Neural progenitor cell (in vitro differentiated cells): ENCODE measurements at regions not wholly inside any gene's neighbourhood (a gene's known extent, or its start where the extent isn't known, plus 50 kb on each side); places are given as distances from the start of the nearest gene placed in this dataset.

ENCODE experiments used
- DNase-seq: peaks from one replicate; pipeline ENCODE4 v3.0.0-alpha.2; 2016; ENCODE audit warnings: low spot score
- H2AFZ ChIP-seq: fragments of 200-600 bp; sonication (generic); replicated peaks from 2 replicates; pipeline ENCODE4 v1.6.1; 2016; ENCODE audit warnings: antibody characterized with exemption
- H3F3A ChIP-seq: fragments of 200-600 bp; sonication (generic); 2 replicates; pipeline ENCODE4 v1.6.1; 2016; ENCODE audit warnings: antibody characterized with exemption, low read depth
- H3K27ac ChIP-seq: fragments of 200-600 bp; sonication (generic); 2 replicates; pipeline ENCODE4 v1.5.1; 2016; ENCODE audit warnings: mild to moderate bottlenecking
- H3K27me3 ChIP-seq: fragments of 200-600 bp; sonication (generic); 2 replicates; pipeline ENCODE4 v1.6.1; 2016; ENCODE audit warnings: mild to moderate bottlenecking, moderate library complexity
- H3K36me3 ChIP-seq: fragments of 200-600 bp; sonication (generic); 2 replicates; pipeline ENCODE4 v1.5.1; 2016
- H3K4me1 ChIP-seq: fragments of 200-600 bp; sonication (generic); 2 replicates; pipeline ENCODE4 v1.6.1; 2016; ENCODE audit warnings: mixed run types
- H3K4me2 ChIP-seq: fragments of 200-600 bp; sonication (generic); 2 replicates; pipeline ENCODE4 v1.6.1; 2016
- H3K4me3 ChIP-seq: fragments of 200-600 bp; sonication (generic); 2 replicates; pipeline ENCODE4 v1.5.1; 2016
- H3K79me2 ChIP-seq: fragments of 200-600 bp; sonication (generic); 2 replicates; pipeline ENCODE4 v1.6.1; 2016; ENCODE audit warnings: low read depth
- H3K9ac ChIP-seq: fragments of 200-600 bp; sonication (generic); 2 replicates; pipeline ENCODE4 v1.6.1; 2016
- H3K9me3 ChIP-seq: fragments of 200-600 bp; sonication (generic); 2 replicates; pipeline ENCODE4 v1.5.1; 2016; ENCODE audit warnings: low read depth
- H4K20me1 ChIP-seq: fragments of 200-600 bp; sonication (generic); 2 replicates; pipeline ENCODE4 v1.6.1; 2016; ENCODE audit warnings: low read depth
- H3K27ac Mint-ChIP-seq: 3 replicates; pipeline ENCODE4 v1.8.0; 2021; ENCODE audit warnings: mixed read lengths
- H3K27me3 Mint-ChIP-seq: 2 replicates; pipeline ENCODE4 v1.8.0; 2022; ENCODE audit warnings: low read depth, mild to moderate bottlenecking, inconsistent platforms, moderate library complexity, mixed read lengths; ENCODE audit not compliant: insufficient read depth
- H3K36me3 Mint-ChIP-seq: 3 replicates; pipeline ENCODE4 v1.8.0; 2021; ENCODE audit warnings: mixed read lengths
- H3K4me1 Mint-ChIP-seq: 3 replicates; pipeline ENCODE4 v1.8.0; 2021; ENCODE audit warnings: mixed read lengths
- H3K4me3 Mint-ChIP-seq: 3 replicates; pipeline ENCODE4 v1.8.0; 2021; ENCODE audit warnings: mild to moderate bottlenecking, moderate library complexity, mixed read lengths
- H3K9me3 Mint-ChIP-seq: 3 replicates; pipeline ENCODE4 v1.8.0; 2020; ENCODE audit warnings: mixed read lengths
- EZH2 ChIP-seq: fragments of 200-600 bp; sonication (generic); IDR thresholded peaks from 2 replicates; pipeline ENCODE4 v1.6.1; 2017; ENCODE audit warnings: antibody characterized with exemption, mild to moderate bottlenecking, moderate library complexity
- EZH2phosphoT487 ChIP-seq: fragments of 200-600 bp; sonication (generic); IDR thresholded peaks from 2 replicates; pipeline ENCODE4 v1.6.1; 2017; ENCODE audit warnings: antibody characterized with exemption
- TF ChIP-seq, protein P1 (sequence below): fragments of 200-600 bp; sonication (generic); IDR thresholded peaks from 2 replicates; pipeline ENCODE4 v1.5.1; 2017; ENCODE audit warnings: antibody characterized with exemption, mild to moderate bottlenecking

- H3K27ac Mint-ChIP-seq: no peak overlapping the region
- no peak for TF ChIP-seq EZH2
- no peak for TF ChIP-seq EZH2phosphoT487
- TF ChIP-seq, protein P1, sequence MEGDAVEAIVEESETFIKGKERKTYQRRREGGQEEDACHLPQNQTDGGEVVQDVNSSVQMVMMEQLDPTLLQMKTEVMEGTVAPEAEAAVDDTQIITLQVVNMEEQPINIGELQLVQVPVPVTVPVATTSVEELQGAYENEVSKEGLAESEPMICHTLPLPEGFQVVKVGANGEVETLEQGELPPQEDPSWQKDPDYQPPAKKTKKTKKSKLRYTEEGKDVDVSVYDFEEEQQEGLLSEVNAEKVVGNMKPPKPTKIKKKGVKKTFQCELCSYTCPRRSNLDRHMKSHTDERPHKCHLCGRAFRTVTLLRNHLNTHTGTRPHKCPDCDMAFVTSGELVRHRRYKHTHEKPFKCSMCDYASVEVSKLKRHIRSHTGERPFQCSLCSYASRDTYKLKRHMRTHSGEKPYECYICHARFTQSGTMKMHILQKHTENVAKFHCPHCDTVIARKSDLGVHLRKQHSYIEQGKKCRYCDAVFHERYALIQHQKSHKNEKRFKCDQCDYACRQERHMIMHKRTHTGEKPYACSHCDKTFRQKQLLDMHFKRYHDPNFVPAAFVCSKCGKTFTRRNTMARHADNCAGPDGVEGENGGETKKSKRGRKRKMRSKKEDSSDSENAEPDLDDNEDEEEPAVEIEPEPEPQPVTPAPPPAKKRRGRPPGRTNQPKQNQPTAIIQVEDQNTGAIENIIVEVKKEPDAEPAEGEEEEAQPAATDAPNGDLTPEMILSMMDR: no peak
- H3K27me3 Mint-ChIP-seq: no peaks in the 10 kb centered on the region
Measured at GRCh38 chr13:73631411-73631810, 502.8 kb downstream of the KLF12 start.

DNA sequence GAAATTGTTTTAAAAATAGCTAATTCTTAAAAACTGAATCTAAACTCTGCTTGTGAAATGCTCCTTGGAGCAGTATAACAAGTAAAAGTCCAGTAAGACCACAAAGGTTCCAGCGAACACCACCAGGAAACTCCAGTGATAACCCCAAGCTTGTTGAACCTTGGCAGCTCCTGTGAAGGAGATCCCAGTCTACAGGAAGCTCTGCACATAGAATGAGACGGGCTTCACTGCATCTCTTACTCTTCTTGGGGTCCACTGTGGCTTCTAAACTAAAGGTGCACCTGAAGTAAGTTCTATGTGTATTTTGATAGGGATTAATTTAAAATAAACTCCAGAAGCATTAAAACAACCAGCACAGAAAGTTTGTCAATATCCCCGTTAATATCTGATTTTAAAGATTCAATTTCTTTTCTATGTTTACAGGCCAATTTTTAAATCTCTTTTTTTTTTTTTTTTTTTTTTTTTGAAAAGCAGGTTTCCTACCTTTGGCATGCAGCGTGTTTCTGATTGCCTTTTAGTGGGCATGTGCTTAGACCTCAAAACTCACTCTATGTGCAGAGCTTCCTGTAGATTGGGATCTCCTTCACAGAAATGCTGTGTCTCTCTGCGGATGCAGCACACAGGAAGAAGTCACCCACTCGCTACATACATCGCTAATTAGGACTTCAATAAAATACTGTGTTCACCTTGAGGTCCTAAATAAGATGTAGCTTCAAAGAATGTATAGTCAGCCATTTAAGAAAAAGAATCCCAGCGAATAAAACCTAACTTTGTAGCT, 508.5 kb downstream of the KLF12 start:
- Histone ChIP-seq H3K4me3 (no peak overlapping the region), H3K4me2 (no peak overlapping the region), H2AFZ (no peak overlapping the region), H3K4me1 (no peaks in the 10 kb centered on the region), H3F3A (no peaks in the 10 kb centered on the region), H3K9me3 (no peaks in the 10 kb centered on the region), H3K27ac (no peak overlapping the region), H3K27me3 (no peaks in the 10 kb centered on the region), H4K20me1 (no peaks in the 10 kb centered on the region), H3K36me3 (no peaks in the 10 kb centered on the region), H3K9ac (no peak overlapping the region), H3K79me2 (no peaks in the 10 kb centered on the region)
- DNase-seq: no peak
- Mint-ChIP-seq H3K4me3 (no peak overlapping the region), H3K27ac (no peak overlapping the region), H3K9me3 (peaks cover 2% of the 10 kb centered on the region), H3K4me1 (no peaks in the 10 kb centered on the region), H3K36me3 (no peaks in the 10 kb centered on the region), H3K27me3 (no peaks in the 10 kb centered on the region)
- TF ChIP-seq, protein P1: no peak
- TF ChIP-seq EZH2: no peak
- TF ChIP-seq EZH2phosphoT487: no peak

More at GRCh38 chr13:73631411-73631810, 502.8 kb downstream of the KLF12 start:
- Histone ChIP-seq H3K9me3 (no peaks in the 10 kb centered on the region), H3F3A (no peaks in the 10 kb centered on the region), H3K4me1 (no peaks in the 10 kb centered on the region), H3K4me2 (no peak overlapping the region), H3K4me3 (no peak overlapping the region), H4K20me1 (no peaks in the 10 kb centered on the region), H3K79me2 (no peaks in the 10 kb centered on the region), H2AFZ (no peak overlapping the region), H3K27me3 (no peaks in the 10 kb centered on the region), H3K36me3 (no peaks in the 10 kb centered on the region), H3K27ac (no peak overlapping the region), H3K9ac (no peak overlapping the region)
- Mint-ChIP-seq H3K4me3 (no peak overlapping the region), H3K36me3 (no peaks in the 10 kb centered on the region), H3K9me3 (peaks cover 2% of the 10 kb centered on the region), H3K4me1 (no peaks in the 10 kb centered on the region)
- no peak for DNase-seq

- H3K79me2 ChIP-seq: no peaks in the 10 kb centered on the region
- H3K27me3 ChIP-seq: no peaks in the 10 kb centered on the region
- H3F3A ChIP-seq: no peaks in the 10 kb centered on the region
- no peak overlapping the region for H3K4me3 ChIP-seq
- H3K4me2 ChIP-seq: no peak overlapping the region
- DNase-seq: no peak
- H3K4me3 Mint-ChIP-seq: no peak overlapping the region
- H3K4me1 ChIP-seq: no peaks in the 10 kb centered on the region
- no peak overlapping the region for H2AFZ ChIP-seq
- H3K9ac ChIP-seq: no peak overlapping the region
- TF ChIP-seq, protein P1: no peak
- no peak for TF ChIP-seq EZH2phosphoT487
- no peak for TF ChIP-seq EZH2
- no peaks in the 10 kb centered on the region for H3K27me3 Mint-ChIP-seq
- no peaks in the 10 kb centered on the region for H3K9me3 Mint-ChIP-seq
- no peaks in the 10 kb centered on the region for H3K36me3 ChIP-seq
- H3K36me3 Mint-ChIP-seq: no peaks in the 10 kb centered on the region
- peaks cover 4% of the 10 kb centered on the region for H3K4me1 Mint-ChIP-seq
- H3K27ac ChIP-seq: no peak overlapping the region
- no peaks in the 10 kb centered on the region for H4K20me1 ChIP-seq
- H3K9me3 ChIP-seq: no peaks in the 10 kb centered on the region
- H3K27ac Mint-ChIP-seq: no peak overlapping the region
Measured at GRCh38 chr13:73623281-73623680, 510.9 kb downstream of the KLF12 start.
